ENCODE measurements at regions not wholly inside any gene's neighbourhood (a gene's known extent, or its start where the extent isn't known, plus 50 kb on each side); places are given as distances from the start of the nearest gene placed in this dataset.

GRCh38 chr16:85321509-85322271, 209.4 kb upstream of the CIBAR2 start:
- TF ChIP-seq NFE2L2 (IDR thresholded peaks at IDR 0.05; ENCODE audit: low read depth, low read length) (no peak), CTCF (conservative IDR thresholded peaks at IDR 0.05; ENCODE audit: low read depth, low read length) (no peak), MAFK (IDR thresholded peaks at IDR 0.05; ENCODE audit: low read depth, low read length) (no peak), POLR2A (IDR thresholded peaks at IDR 0.05; ENCODE audit: low read depth, low read length) (no peak), CEBPB (IDR thresholded peaks at IDR 0.05; ENCODE audit: low read depth, low read length) (no peak), RCOR1 (IDR thresholded peaks at IDR 0.05; ENCODE audit: insufficient replicate concordance, low read length) (no peak)

Data from IMR-90 (cell line).